ENCODE measurements at regions not wholly inside any gene's neighbourhood (a gene's known extent, or its start where the extent isn't known, plus 50 kb on each side); places are given as distances from the start of the nearest gene placed in this dataset.

DNA sequence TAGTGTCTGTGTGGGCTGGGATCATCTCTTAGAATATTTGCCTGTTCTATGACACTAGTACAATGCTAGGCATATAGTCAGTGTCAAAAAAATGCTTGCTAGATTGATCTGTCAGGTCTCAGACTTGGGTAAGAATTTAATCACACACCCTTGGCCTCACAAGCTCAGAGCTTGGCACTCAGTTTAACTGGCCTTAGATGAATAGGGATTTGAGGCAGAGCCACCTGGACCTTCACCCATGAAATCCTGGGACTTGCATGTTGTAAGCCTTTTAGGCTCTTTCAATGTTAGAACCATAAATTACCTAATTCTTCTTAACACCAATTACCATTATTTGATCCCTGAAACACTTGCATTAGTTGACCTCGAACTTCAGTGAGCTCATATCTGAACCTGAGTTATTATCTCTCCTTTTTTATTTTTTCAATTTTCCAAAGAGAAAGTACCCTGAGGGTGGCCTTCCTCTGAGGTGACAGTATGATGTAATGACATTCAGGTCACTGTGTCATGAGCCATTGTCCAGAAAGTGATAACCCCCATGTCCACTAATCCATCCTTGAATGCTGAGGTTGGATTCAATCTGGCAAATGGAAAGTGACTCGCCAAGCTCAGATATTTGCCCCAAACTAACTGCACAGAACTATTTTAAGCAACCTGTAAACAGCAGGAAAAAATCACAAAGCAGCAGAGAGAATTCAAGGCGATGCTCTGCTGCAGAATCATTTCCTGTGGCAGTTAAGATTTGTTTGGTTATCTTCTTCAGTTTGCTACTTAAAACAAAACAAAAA is 615.2 kb upstream of the NR2F2 start:
- TF ChIP-seq, protein P1, sequence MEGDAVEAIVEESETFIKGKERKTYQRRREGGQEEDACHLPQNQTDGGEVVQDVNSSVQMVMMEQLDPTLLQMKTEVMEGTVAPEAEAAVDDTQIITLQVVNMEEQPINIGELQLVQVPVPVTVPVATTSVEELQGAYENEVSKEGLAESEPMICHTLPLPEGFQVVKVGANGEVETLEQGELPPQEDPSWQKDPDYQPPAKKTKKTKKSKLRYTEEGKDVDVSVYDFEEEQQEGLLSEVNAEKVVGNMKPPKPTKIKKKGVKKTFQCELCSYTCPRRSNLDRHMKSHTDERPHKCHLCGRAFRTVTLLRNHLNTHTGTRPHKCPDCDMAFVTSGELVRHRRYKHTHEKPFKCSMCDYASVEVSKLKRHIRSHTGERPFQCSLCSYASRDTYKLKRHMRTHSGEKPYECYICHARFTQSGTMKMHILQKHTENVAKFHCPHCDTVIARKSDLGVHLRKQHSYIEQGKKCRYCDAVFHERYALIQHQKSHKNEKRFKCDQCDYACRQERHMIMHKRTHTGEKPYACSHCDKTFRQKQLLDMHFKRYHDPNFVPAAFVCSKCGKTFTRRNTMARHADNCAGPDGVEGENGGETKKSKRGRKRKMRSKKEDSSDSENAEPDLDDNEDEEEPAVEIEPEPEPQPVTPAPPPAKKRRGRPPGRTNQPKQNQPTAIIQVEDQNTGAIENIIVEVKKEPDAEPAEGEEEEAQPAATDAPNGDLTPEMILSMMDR (IDR thresholded peaks at IDR 0.05; ENCODE audit: low read depth, low read length) = no peak
- no peak overlapping the region for H3K4me3 ChIP-seq (ENCODE audit: low read depth, low read length)

DNA sequence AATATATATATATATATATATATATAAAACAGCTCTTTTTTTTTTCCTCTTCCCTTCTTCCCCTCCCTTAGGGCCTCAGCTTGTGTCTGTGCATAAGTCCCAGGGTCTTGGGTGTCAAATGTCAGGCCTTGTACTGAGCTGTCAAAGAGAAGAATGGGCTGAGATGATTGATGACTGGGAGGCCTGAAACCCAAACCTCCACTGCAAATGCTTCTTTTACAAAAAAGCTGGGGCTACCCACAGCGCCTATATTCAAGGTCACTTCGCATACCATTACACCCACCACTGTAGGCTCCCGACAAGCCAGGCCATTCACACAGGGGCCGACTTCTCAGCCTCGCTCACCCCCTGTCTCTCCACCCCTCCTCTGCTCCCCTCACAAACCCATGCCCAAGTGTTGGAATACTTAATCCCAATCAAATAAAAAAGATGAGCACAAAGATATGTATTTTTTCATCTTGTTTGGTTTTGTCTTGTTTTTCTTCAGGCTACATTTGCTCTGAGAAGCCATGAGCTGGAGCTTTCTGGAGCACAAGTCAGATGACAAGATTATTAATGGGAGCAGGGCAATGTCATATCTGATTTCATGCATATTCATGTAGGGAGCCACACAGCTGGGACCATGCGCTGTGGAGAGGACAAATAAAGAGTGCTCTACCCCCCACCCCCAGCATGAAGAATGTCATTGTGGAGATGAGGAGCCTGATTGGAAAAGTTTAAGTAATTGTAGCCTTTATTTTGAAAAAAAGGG is 614.4 kb upstream of the NR2F2 start:
- TF ChIP-seq, protein P1 (IDR thresholded peaks at IDR 0.05; ENCODE audit: low read depth, low read length) = no peak
- H3K4me3 ChIP-seq (ENCODE audit: low read depth, low read length) = no peak overlapping the region

DNA sequence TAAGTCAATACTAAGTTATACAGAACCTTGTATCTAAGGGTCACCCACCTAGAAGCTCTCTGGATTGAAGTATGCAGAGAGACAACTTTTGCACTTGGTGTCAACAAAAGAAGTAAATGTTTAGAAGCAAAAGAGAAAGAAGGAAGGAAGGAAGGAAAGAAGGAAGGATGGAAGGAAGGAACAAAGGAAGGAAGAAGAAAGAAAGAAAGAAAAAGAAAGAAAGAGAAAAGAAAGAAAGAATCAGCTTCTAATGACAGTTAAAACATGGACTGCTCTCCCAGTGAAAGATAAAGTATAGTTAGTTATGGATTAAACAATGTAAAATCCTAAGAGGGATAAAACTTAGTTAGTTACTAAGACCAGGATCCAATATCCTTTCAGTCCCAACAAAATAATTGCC is 613.8 kb upstream of the NR2F2 start:
- TF ChIP-seq, protein P1 (IDR thresholded peaks at IDR 0.05; ENCODE audit: low read depth, low read length) = no peak
- no peak overlapping the region for H3K4me3 ChIP-seq (ENCODE audit: low read depth, low read length)

DNA sequence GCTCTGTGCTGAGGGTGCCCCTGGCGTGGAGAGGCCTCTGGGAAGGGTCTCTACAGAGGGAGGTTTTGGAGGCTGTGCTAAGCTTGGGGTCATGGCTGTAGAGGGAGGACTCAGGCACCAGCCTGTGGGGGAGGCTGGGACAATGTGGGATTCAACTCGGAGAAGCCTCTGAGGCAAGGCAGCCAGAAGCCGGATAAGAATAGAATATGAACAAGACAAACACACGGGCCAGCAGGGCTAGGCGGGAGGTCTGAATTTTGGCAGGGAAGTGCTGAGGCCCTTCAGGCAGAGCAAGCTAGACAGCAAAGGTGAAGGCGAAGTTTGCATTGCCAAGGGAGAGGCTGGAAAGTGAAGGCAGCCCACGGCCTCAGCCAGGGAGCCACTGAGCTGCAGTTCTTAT is 612.1 kb upstream of the NR2F2 start:
- TF ChIP-seq, protein P1 (IDR thresholded peaks at IDR 0.05; ENCODE audit: low read depth, low read length) = no peak
- H3K4me3 ChIP-seq (ENCODE audit: low read depth, low read length) = no peak overlapping the region

DNA sequence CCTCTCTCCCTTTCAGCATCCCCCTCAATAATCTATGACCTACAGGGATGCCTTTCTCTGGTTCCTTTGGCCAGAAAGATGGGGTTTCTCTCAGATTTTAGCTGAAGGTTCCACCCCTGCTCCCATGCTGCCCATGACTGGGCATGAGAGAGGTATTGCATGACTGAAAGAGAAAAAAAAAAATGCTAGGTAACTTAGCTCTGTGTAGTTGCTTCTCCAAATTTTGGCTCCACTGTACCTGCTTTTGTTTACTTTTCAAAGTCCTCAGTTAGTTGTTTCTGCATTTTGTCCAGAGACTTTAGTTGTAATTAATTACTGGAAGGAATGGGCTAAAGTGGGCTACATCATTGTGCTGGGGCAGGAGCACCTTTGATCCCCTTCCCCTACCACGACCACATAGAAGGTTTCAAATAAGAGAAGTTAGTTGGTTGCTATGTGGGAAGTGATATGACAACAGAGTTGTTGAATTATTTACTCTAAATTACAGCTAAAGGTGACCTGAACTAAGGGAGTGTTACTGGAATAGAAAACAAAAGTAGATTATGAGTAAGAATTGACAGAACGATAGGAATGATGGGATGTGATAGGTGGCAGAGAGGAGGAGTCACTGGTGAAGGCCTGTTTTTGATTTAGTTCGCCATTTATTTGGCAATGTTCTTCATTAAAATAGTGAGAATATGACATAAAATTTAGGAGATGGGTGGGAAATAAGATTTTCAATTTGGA is 605.4 kb upstream of the NR2F2 start:
- H3K4me3 ChIP-seq (ENCODE audit: low read depth, low read length) = no peak overlapping the region
- TF ChIP-seq, protein P1 (IDR thresholded peaks at IDR 0.05; ENCODE audit: low read depth, low read length) = no peak

DNA sequence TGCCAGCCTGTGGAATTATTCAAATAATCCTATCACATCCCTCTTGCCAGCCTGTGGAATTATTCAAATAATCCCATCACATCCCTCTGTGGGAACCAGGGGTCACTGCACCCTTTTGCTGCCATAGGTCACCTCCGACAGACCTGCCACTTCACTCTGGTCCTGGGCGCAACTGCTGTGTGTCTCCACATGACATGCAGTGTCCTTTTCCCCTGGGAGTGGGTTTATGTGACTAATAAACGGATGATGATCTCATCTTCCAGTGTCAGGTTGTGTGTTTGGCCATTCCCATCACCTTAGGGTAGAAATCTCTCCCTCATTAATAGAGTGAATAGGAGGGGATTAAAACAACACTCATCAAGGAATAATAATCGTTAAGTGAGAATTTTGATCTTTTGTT is 603.6 kb upstream of the NR2F2 start:
- TF ChIP-seq, protein P1 (IDR thresholded peaks at IDR 0.05; ENCODE audit: low read depth, low read length) = no peak
- H3K4me3 ChIP-seq (ENCODE audit: low read depth, low read length) = no peak overlapping the region
